ENCODE measurements at regions not wholly inside any gene's neighbourhood (a gene's known extent, or its start where the extent isn't known, plus 50 kb on each side); places are given as distances from the start of the nearest gene placed in this dataset.

DNA sequence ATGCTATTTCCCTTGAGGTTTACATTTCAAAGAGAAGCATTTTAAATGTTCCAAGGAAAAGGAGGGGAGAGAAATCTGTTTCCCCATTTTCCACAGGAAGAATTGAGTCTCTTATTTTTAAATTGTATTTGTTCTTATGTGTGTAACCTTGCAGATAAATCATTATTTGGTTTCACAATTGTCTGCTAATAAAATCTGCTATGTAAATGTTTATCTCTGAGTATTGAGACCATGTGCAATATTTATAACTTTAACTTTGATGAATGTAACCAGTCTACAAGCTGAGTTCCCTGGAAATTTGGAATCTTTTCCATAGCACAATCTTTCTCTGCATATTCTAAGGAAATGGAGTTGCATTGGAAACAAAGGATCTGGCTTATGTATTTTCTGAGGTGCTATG, 209.6 kb downstream of the PTBP2 start:
- H3K9ac ChIP-seq (ENCODE audit: low read length) = no peak overlapping the region
- H3K27me3 ChIP-seq (ENCODE audit: insufficient read depth, low read length) = no peaks in the 10 kb centered on the region
- TF ChIP-seq CTCF (IDR thresholded peaks at IDR 0.05 in 2 of 3, conservative IDR thresholded peaks at IDR 0.05 in 1 of 3; ENCODE audit: borderline replicate concordance in 1 of 3, insufficient read depth in 1 of 3, low read depth in 2 of 3, low read length in 2 of 3) = no peak
- no peak for TF ChIP-seq EZH2phosphoT487 (IDR thresholded peaks at IDR 0.05; ENCODE audit: borderline replicate concordance)
- TF ChIP-seq EZH2 (IDR thresholded peaks at IDR 0.05) = no peak
- no peak for TF ChIP-seq REST (IDR thresholded peaks at IDR 0.05; ENCODE audit: low read depth)
- no peaks in the 10 kb centered on the region for H3K9me3 ChIP-seq (ENCODE audit: control insufficient read depth in 1 of 2, insufficient read depth in 1 of 2, low read depth in 1 of 2, low read length in 2 of 2)
- no peaks in the 10 kb centered on the region for H3K4me1 ChIP-seq (ENCODE audit: control insufficient read depth in 1 of 2, insufficient read depth in 2 of 2, low read length in 2 of 2)
- ChIA-PET POLR2A (no interaction called here), CTCF (no interaction called here), RAD21 (ENCODE audit: low non-redundant PET in 1 of 2, low total read pairs in 2 of 2, uncharacterized antibody in 2 of 2, unreplicated experiment in 2 of 2) (no interaction called here)
- no peak overlapping the region for H3K4me3 ChIP-seq (replicated peaks in 1 of 2; ENCODE audit: low read depth in 1 of 2, low read length in 2 of 2)
- H3K9me2 ChIP-seq (ENCODE audit: insufficient read depth) = no peaks in the 10 kb centered on the region
- no peaks in the 10 kb centered on the region for H4K20me1 ChIP-seq (ENCODE audit: insufficient read depth)
- H3K79me2 ChIP-seq (ENCODE audit: insufficient read depth, low read length) = no peaks in the 10 kb centered on the region
- no peak overlapping the region for H3K4me2 ChIP-seq (ENCODE audit: low read length)
- no peak overlapping the region for H2AFZ ChIP-seq (ENCODE audit: low read depth, low read length, poor library complexity, severe bottlenecking)
- H3K27ac ChIP-seq (ENCODE audit: low read depth, low read length) = no peak overlapping the region
- ATAC-seq (no peak), DNase-seq (ENCODE audit: low read depth, low spot score) (no peak)
- intact Hi-C loops (cut with micrococcal nuclease) = no loop called here
- no TSS peak for BruUV-seq (replicated peaks)
- H3K36me3 ChIP-seq (ENCODE audit: control insufficient read depth in 1 of 2, insufficient read depth in 2 of 2, low read length in 2 of 2) = no peaks in the 10 kb centered on the region

Data from HCT116 (cell line).